GM20000 (cell line): ENCODE measurements at regions not wholly inside any gene's neighbourhood (a gene's known extent, or its start where the extent isn't known, plus 50 kb on each side); places are given as distances from the start of the nearest gene placed in this dataset.
"Not testable (repeated sequence)": the region's sequence is repeated elsewhere in the genome, so short reads cannot be mapped to it uniquely, and the experiment has no call there.

Experiments
- DNase-seq: peaks from one replicate; pipeline ENCODE4 v3.0.0; 2012; ENCODE audit warnings: low spot score
- CTCF ChIP-seq: IDR thresholded peaks from 2 replicates; pipeline ENCODE4 v1.5.1; 2012; ENCODE audit warnings: mild to moderate bottlenecking, control low read depth; ENCODE audit errors: extremely low read depth, missing control alignments

DNA sequence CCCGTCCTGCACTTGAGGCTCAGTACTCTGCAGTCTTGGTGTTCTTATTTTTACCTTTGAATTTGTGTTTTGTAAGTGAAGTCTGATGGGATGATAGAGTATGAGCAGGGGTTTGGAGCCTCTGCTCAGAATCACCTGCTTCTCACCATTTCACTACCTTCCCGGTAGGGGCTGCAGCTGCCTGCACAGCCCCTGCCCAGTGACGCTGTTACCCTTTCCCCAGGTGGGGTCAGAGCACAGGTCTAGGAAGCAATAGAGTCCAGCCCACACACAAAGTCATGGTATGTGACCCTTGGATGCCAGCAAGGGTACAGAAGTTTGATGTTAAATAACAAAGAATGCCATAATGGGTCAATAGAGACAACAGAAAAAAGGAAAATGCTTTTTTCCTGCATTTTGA is 101.8 kb upstream of the TCF21 start:
- TF ChIP-seq CTCF = no peak
- no peak for DNase-seq

- DNase-seq = no peak
- TF ChIP-seq CTCF = no peak
These were observed 100.9 kb upstream of the TCF21 start for GRCh38 chr6:133787859-133788505.

GRCh38 chr6:133788556-133788955 is 100.4 kb upstream of the TCF21 start:
- no peak for TF ChIP-seq CTCF
- DNase-seq = no peak

GRCh38 chr6:133789449-133789848 is 99.5 kb upstream of the TCF21 start:
- DNase-seq = not testable (repeated sequence)

GRCh38 chr6:133790756-133791155 is 98.2 kb upstream of the TCF21 start:
- not testable (repeated sequence) for DNase-seq

- not testable (repeated sequence) for DNase-seq
These were observed 93.9 kb upstream of the TCF21 start for GRCh38 chr6:133795051-133795450.

GRCh38 chr6:133796235-133796634 is 92.7 kb upstream of the TCF21 start:
- DNase-seq = no peak
- TF ChIP-seq CTCF = no peak

DNA sequence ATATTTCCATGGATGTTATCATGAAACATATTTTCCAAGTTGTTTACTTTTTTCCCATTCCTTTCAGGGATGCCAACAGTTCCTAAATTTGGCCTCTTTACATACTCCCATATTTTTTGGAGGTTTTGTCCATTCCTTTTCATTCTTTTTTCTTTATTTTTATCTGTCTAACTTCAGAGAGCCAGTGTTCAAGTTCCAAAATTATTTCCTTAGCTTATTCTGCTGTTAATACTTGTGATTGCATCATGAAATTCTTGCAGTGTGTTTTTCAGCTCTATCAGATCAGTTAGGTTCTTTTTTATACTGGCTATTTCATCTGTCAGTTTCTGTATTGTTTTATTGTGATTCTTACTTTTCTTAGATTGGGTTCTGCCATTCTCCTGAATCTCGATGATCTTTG is 89.9 kb upstream of the TCF21 start:
- DNase-seq = no peak
- no peak for TF ChIP-seq CTCF

DNA sequence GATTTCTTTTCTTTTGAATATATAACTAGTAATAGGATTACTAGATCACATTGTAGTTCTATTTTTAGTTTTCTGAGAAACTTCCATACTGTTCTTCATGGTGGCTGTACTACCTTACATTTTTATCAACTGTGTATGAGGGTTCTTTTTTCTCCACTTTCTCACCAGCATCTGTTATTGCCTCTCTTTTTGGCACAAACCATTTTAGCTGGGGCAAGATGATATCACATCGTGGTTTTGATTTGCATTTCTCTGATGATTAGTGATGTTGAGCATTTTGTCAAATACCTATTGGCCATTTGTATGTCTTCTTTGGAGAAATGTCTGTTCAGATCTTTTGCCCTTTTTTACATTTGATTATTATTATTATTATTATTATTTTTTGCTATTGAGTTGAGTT is 86.1 kb upstream of the TCF21 start:
- DNase-seq = no peak
- TF ChIP-seq CTCF = no peak
